IMR-90 (cell line): ENCODE measurements at regions not wholly inside any gene's neighbourhood (a gene's known extent, or its start where the extent isn't known, plus 50 kb on each side); places are given as distances from the start of the nearest gene placed in this dataset.

Experiments
- ATAC-seq: fragments of 200-7000 bp; cut with Tn5 transposase; 2 replicates; pipeline ENCODE4 v1.9.1; 2020; ENCODE audit warnings: low read depth, mild to moderate bottlenecking, moderate library complexity
- BruUV-seq: library from RNA; stranded (reverse); fragments of 400-500 nt; replicated peaks from 2 replicates; lab custom pipeline; 2021; lab: Mats Ljungman, UMichigan
- CTCF ChIA-PET: fragments of 300-600 bp; formaldehyde crosslinking; extraction: SDS; loops from one replicate; lab custom pipeline; 2021; ENCODE audit warnings: antibody characterized with exemption; lab: Yijun Ruan, JAX
- POLR2A ChIA-PET: fragments of 300-600 bp; sonication (Branson Sonifier 250); formaldehyde crosslinking; loops from one replicate; lab custom pipeline; 2022; ENCODE audit warnings: antibody characterized with exemption; ENCODE audit not compliant: unreplicated experiment; lab: Charles Lee
- DNase-seq: peaks from one replicate; pipeline ENCODE4 v3.0.0; 2013
- H2AFZ ChIP-seq: replicated peaks from 2 replicates; pipeline ENCODE3; 2013; ENCODE audit warnings: low read length, mild to moderate bottlenecking; ENCODE audit not compliant: poor library complexity
- H2AK5ac ChIP-seq: 2 replicates; pipeline ENCODE4 v1.6.1; 2013; ENCODE audit warnings: low read depth, low read length, inconsistent platforms
- H2AK9ac ChIP-seq: replicated peaks from 2 replicates; pipeline ENCODE3; 2013; ENCODE audit warnings: mild to moderate bottlenecking, low read depth, low read length, moderate library complexity; ENCODE audit not compliant: poor library complexity
- H2BK120ac ChIP-seq: 2 replicates; pipeline ENCODE4 v1.6.1; 2013; ENCODE audit warnings: low read depth, low read length, inconsistent platforms
- H2BK15ac ChIP-seq: 3 replicates; pipeline ENCODE4 v1.6.1; 2013; ENCODE audit warnings: low read depth, low read length, inconsistent platforms
- H2BK20ac ChIP-seq: 2 replicates; pipeline ENCODE4 v1.6.1; 2013; ENCODE audit warnings: low read depth, mild to moderate bottlenecking, inconsistent platforms, low read length, moderate library complexity
- H2BK5ac ChIP-seq: 2 replicates; pipeline ENCODE4 v1.6.1; 2013; ENCODE audit warnings: mild to moderate bottlenecking, low read depth, low read length, inconsistent platforms; ENCODE audit not compliant: poor library complexity, severe bottlenecking
- H3K14ac ChIP-seq: replicated peaks from 2 replicates; pipeline ENCODE4 v1.6.1; 2013; ENCODE audit warnings: low read depth, low read length, inconsistent platforms
- H3K18ac ChIP-seq: 2 replicates; pipeline ENCODE4 v1.6.1; 2013; ENCODE audit warnings: low read depth, low read length, control low read depth
- H3K23ac ChIP-seq: 2 replicates; pipeline ENCODE4 v1.6.1; 2013; ENCODE audit warnings: low read depth, low read length, inconsistent platforms
- H3K27ac ChIP-seq: 2 replicates; pipeline ENCODE4 v1.5.1; 2013; ENCODE audit warnings: mild to moderate bottlenecking, control low read depth, low read length; ENCODE audit not compliant: insufficient read depth
- H3K27me3 ChIP-seq: 2 replicates; pipeline ENCODE4 v1.6.1; 2013; ENCODE audit warnings: low read length; ENCODE audit not compliant: control insufficient read depth, insufficient read depth
- H3K36me3 ChIP-seq: 2 replicates; pipeline ENCODE4 v1.6.1; 2013; ENCODE audit warnings: low read length, mixed read lengths; ENCODE audit not compliant: control insufficient read depth, insufficient read depth
- H3K4ac ChIP-seq: 2 replicates; pipeline ENCODE4 v1.6.1; 2013; ENCODE audit warnings: low read depth, low read length, inconsistent platforms
- H3K4me1 ChIP-seq: 2 replicates; pipeline ENCODE4 v1.6.1; 2013; ENCODE audit warnings: low read length, mixed read lengths; ENCODE audit not compliant: control insufficient read depth, insufficient read depth
- H3K4me2 ChIP-seq: 2 replicates; pipeline ENCODE4 v1.6.1; 2013; ENCODE audit warnings: low read depth, mild to moderate bottlenecking, control low read depth, low read length, moderate library complexity
- H3K4me3 ChIP-seq: 2 replicates; pipeline ENCODE4 v1.5.1; 2013; ENCODE audit warnings: low read depth, mild to moderate bottlenecking, control low read depth, low read length, moderate library complexity; ENCODE audit not compliant: insufficient read depth
- H3K56ac ChIP-seq: 2 replicates; pipeline ENCODE4 v1.6.1; 2013; ENCODE audit warnings: low read length, inconsistent platforms; ENCODE audit not compliant: insufficient read depth; ENCODE audit errors: extremely low read depth
- H3K79me1 ChIP-seq, 2 experiments: 2 replicates each; pipeline ENCODE4 v1.6.1; 2013; ENCODE audit warnings: low read length in 2 of 2, inconsistent platforms in 1 of 2, low read depth in 1 of 2
- H3K9ac ChIP-seq: 2 replicates; pipeline ENCODE4 v1.6.1; 2013; ENCODE audit warnings: low read depth, low read length, control low read depth
- H3K9me1 ChIP-seq: 2 replicates; pipeline ENCODE4 v1.6.1; 2013; ENCODE audit warnings: low read length, inconsistent platforms; ENCODE audit not compliant: insufficient read depth
- H3K9me3 ChIP-seq: 2 replicates; pipeline ENCODE4 v1.6.1; 2013; ENCODE audit warnings: low read length; ENCODE audit not compliant: control insufficient read depth, insufficient read depth
- H4K20me1 ChIP-seq: 2 replicates; pipeline ENCODE4 v1.6.1; 2013; ENCODE audit warnings: low read length, inconsistent platforms; ENCODE audit not compliant: insufficient read depth
- H4K5ac ChIP-seq: 2 replicates; pipeline ENCODE4 v1.6.1; 2013; ENCODE audit warnings: mild to moderate bottlenecking, low read depth, low read length, control low read depth
- H4K8ac ChIP-seq, 2 experiments: 2 replicates each; pipeline ENCODE4 v1.6.1; 2013; ENCODE audit warnings: low read depth in 2 of 2, low read length in 2 of 2, control low read depth in 1 of 2, inconsistent platforms in 1 of 2
- H4K91ac ChIP-seq: 2 replicates; pipeline ENCODE4 v1.6.1; 2013; ENCODE audit warnings: low read depth, low read length, inconsistent platforms; ENCODE audit not compliant: insufficient read depth
- BHLHE40 ChIP-seq: fragments of 150-350 bp; IDR thresholded peaks from 2 replicates; pipeline ENCODE4 v1.6.1; 2016; ENCODE audit warnings: mild to moderate bottlenecking, low read depth, low read length
- CEBPB ChIP-seq: IDR thresholded peaks from 2 replicates; pipeline ENCODE4 v1.6.1; 2012; ENCODE audit warnings: low read depth, low read length, improper control_type of control experiment
- CHD1 ChIP-seq: IDR thresholded peaks from 2 replicates; pipeline ENCODE4 v1.6.1; 2012; ENCODE audit warnings: low read depth, low read length, improper control_type of control experiment
- CTCF ChIP-seq: conservative IDR thresholded peaks from 2 replicates; pipeline ENCODE4 v1.5.1; 2012; ENCODE audit warnings: mild to moderate bottlenecking, low read depth, low read length, improper control_type of control experiment
- ELK1 ChIP-seq: fragments of 150-350 bp; IDR thresholded peaks from 2 replicates; pipeline ENCODE4 v1.6.1; 2016; ENCODE audit warnings: low read depth, mild to moderate bottlenecking, low read length, moderate library complexity, borderline replicate concordance
- FOS ChIP-seq: fragments of 150-350 bp; IDR thresholded peaks from 2 replicates; pipeline ENCODE4 v1.6.1; 2016; ENCODE audit warnings: low read depth, low read length
- MAFK ChIP-seq: IDR thresholded peaks from 2 replicates; pipeline ENCODE4 v1.6.1; 2012; ENCODE audit warnings: low read depth, low read length, improper control_type of control experiment
- MAZ ChIP-seq: IDR thresholded peaks from 2 replicates; pipeline ENCODE4 v1.6.1; 2012; ENCODE audit warnings: low read depth, mild to moderate bottlenecking, low read length, improper control_type of control experiment, moderate library complexity, borderline replicate concordance
- MXI1 ChIP-seq: IDR thresholded peaks from 2 replicates; pipeline ENCODE4 v1.6.1; 2012; ENCODE audit warnings: low read depth, mild to moderate bottlenecking, low read length, moderate library complexity, borderline replicate concordance
- NFE2L2 ChIP-seq: fragments of 150-350 bp; IDR thresholded peaks from 2 replicates; pipeline ENCODE4 v1.6.1; 2016; ENCODE audit warnings: low read depth, mild to moderate bottlenecking, low read length
- POLR2A ChIP-seq: IDR thresholded peaks from 2 replicates; pipeline ENCODE4 v1.6.1; 2012; ENCODE audit warnings: mild to moderate bottlenecking, low read depth, low read length
- RAD21 ChIP-seq: IDR thresholded peaks from 2 replicates; pipeline ENCODE4 v1.6.1; 2012; ENCODE audit warnings: low read length, improper control_type of control experiment
- RCOR1 ChIP-seq: IDR thresholded peaks from 2 replicates; pipeline ENCODE4 v1.6.1; 2012; ENCODE audit warnings: mild to moderate bottlenecking, low read length, improper control_type of control experiment; ENCODE audit not compliant: insufficient replicate concordance
- RFX5 ChIP-seq: IDR thresholded peaks from 2 replicates; pipeline ENCODE4 v1.8.0; 2012; ENCODE audit warnings: low read depth, mild to moderate bottlenecking, low read length, moderate library complexity
- SMC3 ChIP-seq: fragments of 150-350 bp; IDR thresholded peaks from 2 replicates; pipeline ENCODE4 v1.6.1; 2016; ENCODE audit warnings: low read depth, mild to moderate bottlenecking, antibody characterized with exemption, low read length, moderate library complexity
- USF2 ChIP-seq: fragments of 150-350 bp; IDR thresholded peaks from 2 replicates; pipeline ENCODE4 v1.6.1; 2017; ENCODE audit warnings: mild to moderate bottlenecking, antibody characterized with exemption, low read length, low read depth
- WGBS, 2 experiments: methylation state at CpG; one replicate each; pipeline versions ENCODE4 v1.1.5 to v1.1.7; 2013; ENCODE audit warnings: missing lambda C conversion rate in 2 of 2; ENCODE audit not compliant: insufficient read length in 1 of 2; ENCODE audit errors: extremely low coverage in 2 of 2; 5-methylcytosine and 5-hydroxymethylcytosine counted together
- dilution Hi-C: fragments of 300-500 bp; cut with HindIII; formaldehyde crosslinking; loops from one replicate; pipeline ENCODE4 v1.14.3; 2018; ENCODE audit warnings: low sequenced_read_pairs; ENCODE audit not compliant: unreplicated experiment
- in situ Hi-C: fragments of 300-500 bp; cut with MboI; formaldehyde crosslinking; loops from 3 replicates; pipeline ENCODE4 v1.14.3; 2019; ENCODE audit warnings: low sequenced_read_pairs, inconsistent platforms, mixed read lengths
- intact Hi-C: fragments of 100-400 bp; cut with micrococcal nuclease; formaldehyde crosslinking; loops from 2 replicates; pipeline ENCODE4 v1.10.0; 2022

GRCh38 chr2:59391896-59392295 is 1150.8 kb upstream of the FANCL start:
- no peak overlapping the region for H2BK5ac ChIP-seq
- no CpG with 5 or more reads among the region's 2 CpGs for WGBS, 2 experiments
- H3K27ac ChIP-seq, result no peak overlapping the region
- H3K56ac ChIP-seq, result no peak overlapping the region
- no peak overlapping the region for H3K9ac ChIP-seq
- no peaks in the 10 kb centered on the region for H3K27me3 ChIP-seq
- H3K9me1 ChIP-seq, result no peaks in the 10 kb centered on the region
- CTCF ChIA-PET, result no interaction called here
- H2BK20ac ChIP-seq, result no peak overlapping the region
- H3K79me1 ChIP-seq, result no peaks in the 10 kb centered on the region
- no peak overlapping the region for H4K91ac ChIP-seq
- H2AFZ ChIP-seq, result no peak overlapping the region
- in situ Hi-C loops (no loop called here), intact Hi-C loops (no loop called here), dilution Hi-C loops (no loop called here)
- no peaks in the 10 kb centered on the region for H3K4me1 ChIP-seq
- no peak overlapping the region for H3K23ac ChIP-seq
- H3K4ac ChIP-seq, result no peak overlapping the region
- DNase-seq, result no peak
- no peak for TF ChIP-seq CTCF
- TF ChIP-seq FOS, result no peak
- TF ChIP-seq RFX5, result no peak
- TF ChIP-seq MXI1, result no peak
- no peak for TF ChIP-seq POLR2A
- no peak for TF ChIP-seq NFE2L2
- no peak for TF ChIP-seq CHD1
- TF ChIP-seq BHLHE40, result no peak
- TF ChIP-seq MAFK, result no peak
- no peak for TF ChIP-seq USF2
- TF ChIP-seq CEBPB, result no peak
- TF ChIP-seq MAZ, result no peak
- TF ChIP-seq RCOR1, result no peak
- TF ChIP-seq SMC3, result no peak
- TF ChIP-seq RAD21, result no peak
- TF ChIP-seq ELK1, result no peak
- no peak overlapping the region for H3K14ac ChIP-seq
- H3K4me2 ChIP-seq, result no peak overlapping the region
- no peaks in the 10 kb centered on the region for H4K20me1 ChIP-seq
- no peak overlapping the region for H2BK15ac ChIP-seq
- H4K8ac ChIP-seq, result no peak overlapping the region
- no peak overlapping the region for H2AK5ac ChIP-seq
- no peaks in the 10 kb centered on the region for H3K36me3 ChIP-seq
- no peak overlapping the region for H2AK9ac ChIP-seq
- no peak overlapping the region for H4K5ac ChIP-seq
- ATAC-seq, result no peak
- BruUV-seq, result no TSS peak
- H3K4me3 ChIP-seq, result no peak overlapping the region
- H2BK120ac ChIP-seq, result no peak overlapping the region
- H3K18ac ChIP-seq, result no peak overlapping the region
- POLR2A ChIA-PET, result no interaction called here
- no peaks in the 10 kb centered on the region for H3K9me3 ChIP-seq
